ENCODE measurements at regions not wholly inside any gene's neighbourhood (a gene's known extent, or its start where the extent isn't known, plus 50 kb on each side); places are given as distances from the start of the nearest gene placed in this dataset.

GRCh38 chr1:164356511-164356910, 202.5 kb upstream of the PBX1 start:
- no peaks in the 10 kb centered on the region for H3K9me1 ChIP-seq (replicated peaks; ENCODE audit: control insufficient read depth, extremely low read depth, insufficient read depth, low read length)
- no peaks in the 10 kb centered on the region for H4K20me1 ChIP-seq (replicated peaks; ENCODE audit: control insufficient read depth, extremely low read depth, insufficient read depth, low read length)
- no peak for TF ChIP-seq CTCF (IDR thresholded peaks at IDR 0.05; ENCODE audit: extremely low read depth in 1 of 2, insufficient read depth in 1 of 2, low read depth in 1 of 2, low read length in 2 of 2)
- TF ChIP-seq FOS (IDR thresholded peaks at IDR 0.05; ENCODE audit: borderline replicate concordance, insufficient read depth, low read length) = no peak
- TF ChIP-seq MAX (IDR thresholded peaks at IDR 0.05; ENCODE audit: insufficient read depth, insufficient read length) = no peak
- TF ChIP-seq JUN (IDR thresholded peaks at IDR 0.05; ENCODE audit: borderline replicate concordance, insufficient read depth, insufficient read length, low read depth) = no peak
- TF ChIP-seq GATA2 (IDR thresholded peaks at IDR 0.05; ENCODE audit: insufficient read depth, insufficient read length, low read depth, low read length) = no peak
- TF ChIP-seq POLR2A (IDR thresholded peaks at IDR 0.05; ENCODE audit: low read depth, low read length) = no peak
- TF ChIP-seq MYC (IDR thresholded peaks at IDR 0.05; ENCODE audit: low read depth, low read length) = no peak
- no peak for TF ChIP-seq POLR2AphosphoS5 (IDR thresholded peaks at IDR 0.05; ENCODE audit: insufficient read depth, low read depth, low read length)
- TF ChIP-seq EZH2 (IDR thresholded peaks at IDR 0.05; ENCODE audit: borderline replicate concordance, low read depth, low read length, severe bottlenecking) = no peak
- ChIA-PET CTCF (no interaction called here), POLR2A (no interaction called here)
- DNase-seq (ENCODE audit: low read depth, low spot score) = no peak
- H3K9ac ChIP-seq (replicated peaks; ENCODE audit: extremely low read depth, insufficient read depth, low read length) = no peak overlapping the region
- H3K27me3 ChIP-seq (ENCODE audit: control insufficient read depth in 2 of 2, insufficient read depth in 2 of 2, low read length in 2 of 2) = no peaks in the 10 kb centered on the region
- intact Hi-C loops (cut with micrococcal nuclease) = no loop called here
- no peak for FAIRE-seq
- H2AFZ ChIP-seq (ENCODE audit: low read depth, low read length) = no peak overlapping the region
- no peak overlapping the region for H3K27ac ChIP-seq (ENCODE audit: insufficient read depth, low read depth, low read length)
- H3K4me2 ChIP-seq (ENCODE audit: insufficient read depth, low read length) = no peak overlapping the region
- no peaks in the 10 kb centered on the region for H3K79me2 ChIP-seq (ENCODE audit: control insufficient read depth, insufficient read depth, low read length)
- H3K4me3 ChIP-seq (replicated peaks in 1 of 3; ENCODE audit: insufficient read depth in 1 of 3, low read depth in 1 of 3, low read length in 3 of 3) = no peak overlapping the region
- no peaks in the 10 kb centered on the region for H3K4me1 ChIP-seq (ENCODE audit: control insufficient read depth, extremely low read depth, insufficient read depth, low read length)
- no peaks in the 10 kb centered on the region for H3K9me3 ChIP-seq (replicated peaks; ENCODE audit: control insufficient read depth, insufficient read depth, low read length)
- BruUV-seq (replicated peaks) = no TSS peak
- H3K36me3 ChIP-seq (ENCODE audit: control insufficient read depth in 2 of 2, extremely low read depth in 1 of 2, insufficient read depth in 2 of 2, low read length in 2 of 2) = no peaks in the 10 kb centered on the region
- dilution Hi-C loops (cut with MboI; ENCODE audit: extremely low pct_ligation_motif_present, low sequenced_read_pairs) = no loop called here
